ENCODE measurements at regions not wholly inside any gene's neighbourhood (a gene's known extent, or its start where the extent isn't known, plus 50 kb on each side); places are given as distances from the start of the nearest gene placed in this dataset.
"Not testable (repeated sequence)": the region's sequence is repeated elsewhere in the genome, so short reads cannot be mapped to it uniquely, and the experiment has no call there.

DNA sequence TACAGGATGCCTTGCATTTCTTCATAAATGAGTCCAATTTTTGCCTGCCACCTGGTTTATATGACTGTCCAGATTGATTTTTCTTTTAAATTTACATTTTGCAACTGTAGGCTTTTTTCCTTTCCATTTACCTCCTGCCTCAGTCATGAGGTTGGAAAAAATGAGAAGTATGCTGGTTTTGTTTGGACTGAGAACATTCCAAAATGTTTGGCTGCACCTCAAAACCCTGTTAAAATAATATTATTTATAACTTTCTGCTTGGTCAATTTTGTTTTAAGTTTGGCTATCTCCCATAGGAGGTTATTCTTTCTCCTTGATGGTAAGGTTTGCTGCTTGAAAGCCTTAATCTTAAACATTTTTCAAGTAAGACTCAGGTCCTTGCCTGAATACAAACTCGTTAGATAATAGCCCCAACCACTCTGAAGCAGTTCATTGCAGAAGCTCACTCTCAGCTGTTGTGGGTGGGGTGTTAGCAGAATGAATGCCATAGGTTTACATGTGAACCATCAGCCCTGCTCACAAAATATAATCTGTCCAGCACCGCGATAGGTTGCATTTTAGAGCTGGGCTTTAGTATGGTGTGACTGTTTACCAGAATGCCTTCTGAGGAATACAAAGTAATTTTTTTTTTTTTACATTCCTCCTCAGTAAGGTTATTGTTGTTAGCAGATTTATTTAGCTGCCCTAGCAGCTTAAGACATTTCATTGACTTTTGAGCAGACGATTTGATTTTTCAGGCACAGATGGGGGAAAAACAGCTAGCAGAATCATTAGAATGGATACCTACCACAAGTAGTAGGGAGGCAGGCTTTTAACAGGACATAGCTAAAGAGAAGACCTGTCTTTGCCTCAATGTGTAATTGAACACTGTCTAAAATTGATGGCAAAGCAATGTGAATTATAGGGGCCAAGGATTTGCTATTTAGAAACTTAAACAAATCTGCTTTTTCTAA is 630.8 kb upstream of the KCNMB2 start:
- DNase-seq (ENCODE audit: low spot score), result no peak
- TF ChIP-seq, protein P1, sequence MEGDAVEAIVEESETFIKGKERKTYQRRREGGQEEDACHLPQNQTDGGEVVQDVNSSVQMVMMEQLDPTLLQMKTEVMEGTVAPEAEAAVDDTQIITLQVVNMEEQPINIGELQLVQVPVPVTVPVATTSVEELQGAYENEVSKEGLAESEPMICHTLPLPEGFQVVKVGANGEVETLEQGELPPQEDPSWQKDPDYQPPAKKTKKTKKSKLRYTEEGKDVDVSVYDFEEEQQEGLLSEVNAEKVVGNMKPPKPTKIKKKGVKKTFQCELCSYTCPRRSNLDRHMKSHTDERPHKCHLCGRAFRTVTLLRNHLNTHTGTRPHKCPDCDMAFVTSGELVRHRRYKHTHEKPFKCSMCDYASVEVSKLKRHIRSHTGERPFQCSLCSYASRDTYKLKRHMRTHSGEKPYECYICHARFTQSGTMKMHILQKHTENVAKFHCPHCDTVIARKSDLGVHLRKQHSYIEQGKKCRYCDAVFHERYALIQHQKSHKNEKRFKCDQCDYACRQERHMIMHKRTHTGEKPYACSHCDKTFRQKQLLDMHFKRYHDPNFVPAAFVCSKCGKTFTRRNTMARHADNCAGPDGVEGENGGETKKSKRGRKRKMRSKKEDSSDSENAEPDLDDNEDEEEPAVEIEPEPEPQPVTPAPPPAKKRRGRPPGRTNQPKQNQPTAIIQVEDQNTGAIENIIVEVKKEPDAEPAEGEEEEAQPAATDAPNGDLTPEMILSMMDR (IDR thresholded peaks at IDR 0.05; ENCODE audit: extremely low read depth, missing control alignments), result no peak

DNA sequence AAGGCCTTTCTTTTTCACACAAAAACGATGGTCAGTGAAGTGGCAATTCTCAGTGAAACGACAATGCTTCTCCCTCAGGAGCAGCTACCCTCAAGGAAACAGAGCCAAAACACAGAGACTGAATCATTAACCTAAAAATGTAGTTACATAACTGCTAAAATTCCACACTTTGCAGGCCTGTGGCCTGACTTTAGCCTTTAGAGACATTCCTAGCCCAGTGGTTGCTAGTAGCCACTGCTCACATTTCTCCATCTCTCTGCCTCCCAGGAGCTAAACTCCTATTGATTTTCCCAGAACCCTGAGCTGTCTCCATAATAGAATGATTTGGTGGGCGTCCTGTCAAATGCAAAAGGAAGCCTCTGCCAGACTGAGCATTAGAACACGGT is 630.1 kb upstream of the KCNMB2 start:
- TF ChIP-seq, protein P1 (IDR thresholded peaks at IDR 0.05; ENCODE audit: extremely low read depth, missing control alignments), result no peak
- no peak for DNase-seq (ENCODE audit: low spot score)

DNA sequence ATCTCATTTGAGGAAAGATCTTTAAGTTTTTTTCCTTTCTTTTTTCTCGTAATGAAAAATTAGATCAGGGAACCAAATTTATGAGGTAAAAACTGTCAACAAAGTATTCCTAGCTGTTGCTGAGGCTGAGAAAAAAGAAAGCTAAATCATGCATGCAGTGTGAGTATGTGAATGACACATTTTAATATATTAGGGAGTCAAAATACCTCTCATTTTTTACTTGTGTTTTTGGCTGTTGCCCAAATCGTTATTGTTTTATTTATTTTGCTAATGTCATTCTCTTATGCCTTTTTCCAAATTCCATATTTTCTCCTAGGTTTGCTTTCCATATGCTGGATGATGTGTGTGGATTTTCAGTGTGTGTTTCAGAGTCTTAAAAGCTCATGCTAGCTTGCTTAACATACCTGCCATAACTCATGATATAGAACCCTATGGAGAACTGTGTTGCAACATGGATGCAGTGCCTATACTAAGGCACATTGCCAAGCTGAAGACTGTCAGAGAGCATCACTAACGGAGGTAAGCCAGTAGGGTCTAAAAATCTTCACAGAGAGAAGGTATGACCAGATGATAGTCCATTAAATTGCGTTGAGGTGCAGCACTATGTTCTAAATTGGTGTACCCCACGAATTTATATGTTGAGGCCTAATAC is 629.5 kb upstream of the KCNMB2 start:
- no peak for DNase-seq (ENCODE audit: low spot score)
- TF ChIP-seq, protein P1 (IDR thresholded peaks at IDR 0.05; ENCODE audit: extremely low read depth, missing control alignments), result no peak

DNA sequence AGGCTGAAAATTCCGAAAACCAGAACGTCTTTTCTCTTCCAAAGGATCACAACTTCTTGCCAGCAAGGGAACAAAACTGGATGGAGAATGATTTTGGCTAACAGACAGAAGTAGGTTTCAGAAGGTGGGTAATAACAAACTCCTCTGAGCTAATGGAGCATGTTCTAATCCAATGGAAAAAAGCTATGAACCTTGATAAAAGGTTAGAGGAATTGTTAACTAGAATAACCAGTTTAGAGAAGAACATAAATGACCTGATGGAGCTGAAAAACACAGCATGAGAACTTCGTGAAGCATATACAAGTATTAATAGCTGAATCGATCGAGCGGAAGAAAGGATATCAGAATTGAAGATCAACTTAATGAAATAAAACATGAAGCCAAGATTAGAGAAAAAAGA is 626.7 kb upstream of the KCNMB2 start:
- not testable (repeated sequence) for DNase-seq (ENCODE audit: low spot score)

DNA sequence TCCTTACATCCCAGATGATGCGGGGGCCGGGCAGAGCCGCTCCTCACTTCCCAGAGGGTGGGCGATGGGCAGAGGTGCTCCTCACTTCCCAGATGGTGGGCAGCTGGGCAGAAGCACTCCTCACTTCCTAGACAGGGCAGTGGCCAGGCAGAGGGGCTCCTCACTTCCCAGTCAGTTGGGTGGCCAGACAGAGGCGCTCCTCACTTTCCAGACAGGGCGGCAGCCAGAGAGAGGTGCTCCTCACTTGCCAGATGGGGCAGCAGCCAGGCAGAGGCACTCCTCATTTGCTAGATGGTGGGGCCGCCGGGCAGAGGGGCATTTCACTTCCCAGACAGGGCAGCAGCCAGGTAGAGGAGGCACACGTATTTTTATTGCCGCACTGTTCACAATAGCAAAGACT is 622.0 kb upstream of the KCNMB2 start:
- TF ChIP-seq, protein P1 (IDR thresholded peaks at IDR 0.05; ENCODE audit: extremely low read depth, missing control alignments), result no peak
- no peak for DNase-seq (ENCODE audit: low spot score)

DNA sequence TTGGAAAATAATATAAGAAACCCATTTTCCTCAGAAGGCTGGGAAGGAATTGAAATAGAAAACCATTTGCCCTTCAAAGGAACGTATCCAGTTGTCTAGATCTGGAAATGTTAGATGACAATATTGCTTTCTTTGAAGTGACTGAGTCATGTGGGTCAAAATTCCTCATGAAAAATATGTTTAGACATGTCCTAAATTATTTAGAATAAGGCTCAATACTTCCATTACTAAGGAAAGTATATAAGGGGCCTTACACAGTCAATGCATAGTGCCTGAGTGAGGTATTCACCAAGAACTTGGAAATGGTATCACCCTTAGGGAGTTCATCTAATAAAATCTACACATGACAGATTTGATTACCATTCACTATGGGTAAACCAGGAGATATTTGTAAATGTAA is 619.8 kb upstream of the KCNMB2 start:
- TF ChIP-seq, protein P1 (IDR thresholded peaks at IDR 0.05; ENCODE audit: extremely low read depth, missing control alignments), result no peak
- DNase-seq (ENCODE audit: low spot score), result no peak

DNA sequence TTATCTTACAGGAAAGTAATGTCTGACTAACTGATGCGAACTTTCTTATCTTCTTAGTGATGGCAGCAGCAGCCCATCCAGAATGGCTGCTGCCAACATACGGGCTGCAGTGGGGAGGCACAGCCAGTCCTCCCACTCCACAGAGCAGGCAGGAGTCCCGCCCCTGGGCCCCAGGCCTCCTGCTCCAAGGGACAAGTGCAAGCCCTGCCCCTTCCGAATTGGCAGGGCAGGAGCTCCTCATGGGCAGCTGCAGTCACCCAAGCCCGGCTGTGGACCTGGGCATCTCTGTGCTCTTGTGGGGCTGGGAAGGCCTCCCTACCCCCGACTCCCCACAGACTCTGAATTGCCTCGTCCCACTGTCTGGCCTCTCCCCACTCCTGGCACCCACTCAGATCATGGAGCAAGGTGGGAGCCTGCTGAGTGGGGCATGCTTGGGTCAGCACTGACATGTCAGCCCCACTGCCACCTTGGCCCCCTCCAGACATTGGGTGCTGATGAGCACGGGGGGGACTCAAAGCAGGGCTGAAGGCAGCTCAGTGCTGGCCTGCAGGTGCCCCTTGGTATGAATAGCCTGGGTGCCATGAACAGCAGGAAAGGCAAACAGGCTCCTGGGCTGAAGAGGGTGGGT is 618.9 kb upstream of the KCNMB2 start:
- no peak for DNase-seq (ENCODE audit: low spot score)
- TF ChIP-seq, protein P1 (IDR thresholded peaks at IDR 0.05; ENCODE audit: extremely low read depth, missing control alignments), result no peak
